ENCODE measurements at regions not wholly inside any gene's neighbourhood (a gene's known extent, or its start where the extent isn't known, plus 50 kb on each side); places are given as distances from the start of the nearest gene placed in this dataset.

- TF ChIP-seq CREB1 (CRISPR knock-in tag; IDR thresholded peaks at IDR 0.05; ENCODE audit: low read depth) (no peak), STAT1 (IDR thresholded peaks at IDR 0.05; ENCODE audit: unreplicated experiment) (no peak), EZH2phosphoT487 (IDR thresholded peaks at IDR 0.05; ENCODE audit: unreplicated experiment) (no peak), CTCF (conservative IDR thresholded peaks at IDR 0.05; ENCODE audit: low read depth in 2 of 2) (no peak), ZNF331 (CRISPR knock-in tag; IDR thresholded peaks at IDR 0.05; ENCODE audit: low read depth) (no peak), ZNF114 (CRISPR knock-in tag; IDR thresholded peaks at IDR 0.05) (no peak)
- TF ChIP-seq, protein P1, sequence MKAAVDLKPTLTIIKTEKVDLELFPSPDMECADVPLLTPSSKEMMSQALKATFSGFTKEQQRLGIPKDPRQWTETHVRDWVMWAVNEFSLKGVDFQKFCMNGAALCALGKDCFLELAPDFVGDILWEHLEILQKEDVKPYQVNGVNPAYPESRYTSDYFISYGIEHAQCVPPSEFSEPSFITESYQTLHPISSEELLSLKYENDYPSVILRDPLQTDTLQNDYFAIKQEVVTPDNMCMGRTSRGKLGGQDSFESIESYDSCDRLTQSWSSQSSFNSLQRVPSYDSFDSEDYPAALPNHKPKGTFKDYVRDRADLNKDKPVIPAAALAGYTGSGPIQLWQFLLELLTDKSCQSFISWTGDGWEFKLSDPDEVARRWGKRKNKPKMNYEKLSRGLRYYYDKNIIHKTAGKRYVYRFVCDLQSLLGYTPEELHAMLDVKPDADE (IDR thresholded peaks at IDR 0.05): no peak
Observed at GRCh38 chr1:170836141-170836540, 99.2 kb upstream of the MROH9 start (continued).

DNA sequence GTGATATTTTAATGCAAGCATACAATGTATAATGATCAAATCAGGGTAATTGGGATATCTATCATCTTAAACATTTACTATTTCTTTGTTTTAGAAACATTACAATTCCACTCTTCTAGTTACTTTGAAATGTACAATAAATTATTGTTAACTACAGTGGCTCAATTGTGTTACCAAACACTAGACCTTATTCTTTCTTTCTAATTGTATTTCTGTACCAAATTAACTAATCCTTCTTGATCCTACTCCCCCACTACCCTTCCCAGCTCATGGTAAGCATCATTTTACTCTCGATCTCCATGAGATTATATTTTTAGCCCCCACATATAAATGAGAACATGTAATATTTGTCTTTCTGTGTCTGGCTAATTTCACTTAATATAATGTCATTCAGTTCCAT, 95.0 kb upstream of the MROH9 start:
- no peaks in the 10 kb centered on the region for H3K4me1 ChIP-seq (ENCODE audit: insufficient read depth)
- Mint-ChIP-seq H3K9me3 (no peaks in the 10 kb centered on the region), H3K4me1 (no peaks in the 10 kb centered on the region), H3K27ac (no peak overlapping the region), H3K27me3 (ENCODE audit: insufficient read depth, low read depth, poor library complexity) (no peaks in the 10 kb centered on the region), H3K4me3 (no peak overlapping the region), H3K36me3 (ENCODE audit: low read depth) (no peaks in the 10 kb centered on the region)
- no peaks in the 10 kb centered on the region for H3K9me2 ChIP-seq (ENCODE audit: insufficient read depth)
- DNase-seq (ENCODE audit: low spot score) (no peak), ATAC-seq (no peak)
- H3K36me3 ChIP-seq (ENCODE audit: insufficient read depth): no peaks in the 10 kb centered on the region
- no peak overlapping the region for H3K27ac ChIP-seq (ENCODE audit: low read depth)
- H2AFZ ChIP-seq: no peak overlapping the region
- no peaks in the 10 kb centered on the region for H3F3A ChIP-seq (replicated peaks; ENCODE audit: low read depth)
- H3K4me3 ChIP-seq: no peak overlapping the region
- no peaks in the 10 kb centered on the region for H4K20me1 ChIP-seq (replicated peaks; ENCODE audit: insufficient read depth)
- no peaks in the 10 kb centered on the region for H3K79me2 ChIP-seq (replicated peaks; ENCODE audit: insufficient read depth)
- H3K4me2 ChIP-seq: no peak overlapping the region
- H3K27me3 ChIP-seq (ENCODE audit: insufficient read depth): no peaks in the 10 kb centered on the region
- no peak for TF ChIP-seq STAT1 (IDR thresholded peaks at IDR 0.05; ENCODE audit: unreplicated experiment)
- TF ChIP-seq, protein P2, sequence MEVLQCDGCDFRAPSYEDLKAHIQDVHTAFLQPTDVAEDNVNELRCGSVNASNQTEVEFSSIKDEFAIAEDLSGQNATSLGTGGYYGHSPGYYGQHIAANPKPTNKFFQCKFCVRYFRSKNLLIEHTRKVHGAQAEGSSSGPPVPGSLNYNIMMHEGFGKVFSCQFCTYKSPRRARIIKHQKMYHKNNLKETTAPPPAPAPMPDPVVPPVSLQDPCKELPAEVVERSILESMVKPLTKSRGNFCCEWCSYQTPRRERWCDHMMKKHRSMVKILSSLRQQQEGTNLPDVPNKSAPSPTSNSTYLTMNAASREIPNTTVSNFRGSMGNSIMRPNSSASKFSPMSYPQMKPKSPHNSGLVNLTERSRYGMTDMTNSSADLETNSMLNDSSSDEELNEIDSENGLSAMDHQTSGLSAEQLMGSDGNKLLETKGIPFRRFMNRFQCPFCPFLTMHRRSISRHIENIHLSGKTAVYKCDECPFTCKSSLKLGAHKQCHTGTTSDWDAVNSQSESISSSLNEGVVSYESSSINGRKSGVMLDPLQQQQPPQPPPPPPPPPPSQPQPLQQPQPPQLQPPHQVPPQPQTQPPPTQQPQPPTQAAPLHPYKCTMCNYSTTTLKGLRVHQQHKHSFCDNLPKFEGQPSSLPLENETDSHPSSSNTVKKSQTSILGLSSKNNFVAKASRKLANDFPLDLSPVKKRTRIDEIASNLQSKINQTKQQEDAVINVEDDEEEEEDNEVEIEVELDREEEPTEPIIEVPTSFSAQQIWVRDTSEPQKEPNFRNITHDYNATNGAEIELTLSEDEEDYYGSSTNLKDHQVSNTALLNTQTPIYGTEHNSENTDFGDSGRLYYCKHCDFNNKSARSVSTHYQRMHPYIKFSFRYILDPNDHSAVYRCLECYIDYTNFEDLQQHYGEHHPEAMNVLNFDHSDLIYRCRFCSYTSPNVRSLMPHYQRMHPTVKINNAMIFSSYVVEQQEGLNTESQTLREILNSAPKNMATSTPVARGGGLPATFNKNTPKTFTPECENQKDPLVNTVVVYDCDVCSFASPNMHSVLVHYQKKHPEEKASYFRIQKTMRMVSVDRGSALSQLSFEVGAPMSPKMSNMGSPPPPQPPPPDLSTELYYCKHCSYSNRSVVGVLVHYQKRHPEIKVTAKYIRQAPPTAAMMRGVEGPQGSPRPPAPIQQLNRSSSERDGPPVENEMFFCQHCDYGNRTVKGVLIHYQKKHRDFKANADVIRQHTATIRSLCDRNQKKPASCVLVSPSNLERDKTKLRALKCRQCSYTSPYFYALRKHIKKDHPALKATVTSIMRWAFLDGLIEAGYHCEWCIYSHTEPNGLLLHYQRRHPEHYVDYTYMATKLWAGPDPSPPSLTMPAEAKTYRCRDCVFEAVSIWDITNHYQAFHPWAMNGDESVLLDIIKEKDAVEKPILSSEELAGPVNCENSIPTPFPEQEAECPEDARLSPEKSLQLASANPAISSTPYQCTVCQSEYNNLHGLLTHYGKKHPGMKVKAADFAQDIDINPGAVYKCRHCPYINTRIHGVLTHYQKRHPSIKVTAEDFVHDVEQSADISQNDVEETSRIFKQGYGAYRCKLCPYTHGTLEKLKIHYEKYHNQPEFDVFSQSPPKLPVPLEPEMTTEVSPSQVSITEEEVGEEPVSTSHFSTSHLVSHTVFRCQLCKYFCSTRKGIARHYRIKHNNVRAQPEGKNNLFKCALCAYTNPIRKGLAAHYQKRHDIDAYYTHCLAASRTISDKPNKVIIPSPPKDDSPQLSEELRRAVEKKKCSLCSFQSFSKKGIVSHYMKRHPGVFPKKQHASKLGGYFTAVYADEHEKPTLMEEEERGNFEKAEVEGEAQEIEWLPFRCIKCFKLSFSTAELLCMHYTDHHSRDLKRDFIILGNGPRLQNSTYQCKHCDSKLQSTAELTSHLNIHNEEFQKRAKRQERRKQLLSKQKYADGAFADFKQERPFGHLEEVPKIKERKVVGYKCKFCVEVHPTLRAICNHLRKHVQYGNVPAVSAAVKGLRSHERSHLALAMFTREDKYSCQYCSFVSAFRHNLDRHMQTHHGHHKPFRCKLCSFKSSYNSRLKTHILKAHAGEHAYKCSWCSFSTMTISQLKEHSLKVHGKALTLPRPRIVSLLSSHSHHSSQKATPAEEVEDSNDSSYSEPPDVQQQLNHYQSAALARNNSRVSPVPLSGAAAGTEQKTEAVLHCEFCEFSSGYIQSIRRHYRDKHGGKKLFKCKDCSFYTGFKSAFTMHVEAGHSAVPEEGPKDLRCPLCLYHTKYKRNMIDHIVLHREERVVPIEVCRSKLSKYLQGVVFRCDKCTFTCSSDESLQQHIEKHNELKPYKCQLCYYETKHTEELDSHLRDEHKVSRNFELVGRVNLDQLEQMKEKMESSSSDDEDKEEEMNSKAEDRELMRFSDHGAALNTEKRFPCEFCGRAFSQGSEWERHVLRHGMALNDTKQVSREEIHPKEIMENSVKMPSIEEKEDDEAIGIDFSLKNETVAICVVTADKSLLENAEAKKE (CRISPR knock-in tag; IDR thresholded peaks at IDR 0.05): no peak
- TF ChIP-seq ZNF331 (CRISPR knock-in tag; IDR thresholded peaks at IDR 0.05; ENCODE audit: low read depth): no peak
- no peak for TF ChIP-seq POLR2AphosphoS5 (IDR thresholded peaks at IDR 0.05; ENCODE audit: low read depth)
- TF ChIP-seq EZH2 (IDR thresholded peaks at IDR 0.05; ENCODE audit: low read depth, unreplicated experiment): no peak
- no peak for TF ChIP-seq CREB1 (CRISPR knock-in tag; IDR thresholded peaks at IDR 0.05; ENCODE audit: low read depth)
- TF ChIP-seq NANOG (IDR thresholded peaks at IDR 0.05; ENCODE audit: borderline replicate concordance): no peak
- no peak for TF ChIP-seq EZH2phosphoT487 (IDR thresholded peaks at IDR 0.05; ENCODE audit: unreplicated experiment)
- TF ChIP-seq, protein P1 (IDR thresholded peaks at IDR 0.05): no peak

All from GM23338 (cell line).